Fibroblast of skin of left quadriceps (primary cell): ENCODE measurements at regions not wholly inside any gene's neighbourhood (a gene's known extent, or its start where the extent isn't known, plus 50 kb on each side); places are given as distances from the start of the nearest gene placed in this dataset.
"Not testable (repeated sequence)": the region's sequence is repeated elsewhere in the genome, so short reads cannot be mapped to it uniquely, and the experiment has no call there.

Experiments
- DNase-seq, 2 experiments: peaks; one replicate each; pipeline ENCODE4 v3.0.0-alpha.2; 2013; ENCODE audit warnings: low read depth in 2 of 2

GRCh38 chr4:94152466-94152865 lies 55.2 kb upstream of the SMARCAD1 start:
- DNase-seq: no peak

DNA sequence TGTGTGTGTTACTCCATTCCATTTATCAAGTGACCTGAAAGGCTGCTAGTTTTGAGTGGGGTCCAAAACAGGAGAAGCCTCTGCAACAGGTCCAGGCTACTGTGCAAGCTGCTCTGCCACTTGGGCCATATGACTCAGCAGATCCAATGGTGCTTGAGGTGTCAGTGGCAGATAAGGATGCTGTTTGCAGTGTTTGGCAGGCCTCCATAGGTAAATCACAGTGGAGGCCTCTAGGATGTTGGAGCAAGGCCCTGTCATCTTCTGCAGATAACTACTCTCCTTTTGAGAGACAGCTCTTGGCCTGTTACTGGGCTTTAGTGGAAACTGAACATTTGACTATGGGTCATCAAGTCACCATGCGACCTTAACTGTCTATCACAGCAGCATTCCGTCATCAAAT lies 52.3 kb upstream of the SMARCAD1 start:
- DNase-seq: not testable (repeated sequence)

DNA sequence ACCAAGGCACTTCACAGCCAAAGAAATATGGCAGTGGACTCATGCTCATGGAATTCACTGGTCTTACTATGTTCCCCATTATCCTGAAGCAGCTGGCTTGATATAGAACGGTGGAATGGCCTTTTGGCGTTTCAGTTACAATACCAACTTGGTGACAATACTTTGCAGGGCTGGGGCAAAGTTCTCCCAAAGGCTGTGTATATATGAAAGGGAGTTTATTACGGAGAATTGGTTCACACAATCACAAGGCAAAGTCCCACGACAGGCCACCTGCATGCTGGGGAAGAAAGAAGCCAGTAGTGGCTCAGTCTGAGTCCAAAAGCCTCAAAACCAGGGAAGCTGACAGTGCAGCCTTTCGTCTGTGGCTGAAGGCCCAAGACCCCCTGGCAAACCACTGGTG lies 50.8 kb upstream of the SMARCAD1 start:
- DNase-seq: no peak
